HCT116 (cell line): ENCODE measurements at regions not wholly inside any gene's neighbourhood (a gene's known extent, or its start where the extent isn't known, plus 50 kb on each side); places are given as distances from the start of the nearest gene placed in this dataset.

Experiments
- ATAC-seq: fragments of 200-7000 bp; cut with Tn5 transposase; 2 replicates; pipeline ENCODE4 v1.9.1; 2020; ENCODE audit warnings: mild to moderate bottlenecking, moderate library complexity
- BruUV-seq: library from RNA; stranded (reverse); fragments of 400-500 nt; replicated peaks from 2 replicates; lab custom pipeline; 2021; lab: Mats Ljungman, UMichigan
- CTCF ChIA-PET: fragments of 300-600 bp; sonication (Branson Sonifier 250); formaldehyde crosslinking; loops from one replicate; lab custom pipeline; 2021; ENCODE audit warnings: antibody characterized with exemption; lab: Charles Lee
- POLR2A ChIA-PET: fragments of 300-600, 350-600 bp; sonication (Branson Sonifier 250); formaldehyde crosslinking; loops from one replicate; lab custom pipeline; 2021; ENCODE audit warnings: antibody characterized with exemption; lab: Charles Lee
- RAD21 ChIA-PET, 2 experiments: fragments of 300-600 bp; sonication (Branson Sonifier 250); formaldehyde crosslinking; loops; one replicate each; lab custom pipeline; 2023; ENCODE audit warnings: low total read pairs in 2 of 2; ENCODE audit not compliant: uncharacterized antibody in 2 of 2, unreplicated experiment in 2 of 2, low non-redundant PET in 1 of 2; lab: Charles Lee
- DNase-seq: peaks from one replicate; pipeline ENCODE4 v3.0.0-alpha.2; 2010; ENCODE audit warnings: low read depth, low spot score
- H2AFZ ChIP-seq: fragments of 200-600 bp; shearing (Covaris generic), sonication (generic); 2 replicates; pipeline ENCODE4 v1.6.1; 2017; ENCODE audit warnings: low read depth, mixed run types, mixed read lengths, antibody characterized with exemption, low read length; ENCODE audit not compliant: poor library complexity, severe bottlenecking
- H3K27ac ChIP-seq: 2 replicates; pipeline ENCODE4 v1.5.1; 2012; ENCODE audit warnings: low read depth, low read length
- H3K27me3 ChIP-seq: fragments of 200-600 bp; sonication (generic); 2 replicates; pipeline ENCODE4 v1.6.1; 2016; ENCODE audit warnings: mixed run types, low read length, mixed read lengths; ENCODE audit not compliant: insufficient read depth
- H3K36me3 ChIP-seq, 2 experiments: fragments of 200-500 bp in 1 of 2; fragments of 200-600 bp in 1 of 2; sonication (Bioruptor generic) in 1 of 2; sonication (generic) in 1 of 2; 2 replicates each; pipeline versions ENCODE4 v1.5.1 to v1.6.1; 2014 to 2016; ENCODE audit warnings: low read length in 2 of 2, inconsistent platforms in 1 of 2, mixed read lengths in 1 of 2, mixed run types in 1 of 2; ENCODE audit not compliant: insufficient read depth in 2 of 2, control insufficient read depth in 1 of 2
- H3K4me1 ChIP-seq, 2 experiments: fragments of 200-600 bp in 1 of 2; sonication (generic) in 1 of 2; 2 replicates each; pipeline versions ENCODE4 v1.5.1 to v1.6.1; 2012 to 2017; ENCODE audit warnings: low read length in 2 of 2, inconsistent platforms in 1 of 2, mild to moderate bottlenecking in 1 of 2, mixed read lengths in 1 of 2, mixed run types in 1 of 2, moderate library complexity in 1 of 2; ENCODE audit not compliant: insufficient read depth in 2 of 2, control insufficient read depth in 1 of 2
- H3K4me2 ChIP-seq: fragments of 200-600 bp; sonication (generic); 2 replicates; pipeline ENCODE4 v1.6.1; 2017; ENCODE audit warnings: mixed run types, low read length, mixed read lengths
- H3K4me3 ChIP-seq, 2 experiments: fragments of 200-600 bp in 1 of 2; sonication (generic) in 1 of 2; replicated peaks in 1 of 2; 2 replicates each; pipeline ENCODE4 v1.5.1; 2011 to 2016; ENCODE audit warnings: low read length in 2 of 2, control low read depth in 1 of 2, low read depth in 1 of 2, mild to moderate bottlenecking in 1 of 2, mixed read lengths in 1 of 2, mixed run types in 1 of 2
- H3K79me2 ChIP-seq: fragments of 200-600 bp; sonication (generic); 2 replicates; pipeline ENCODE4 v1.6.1; 2017; ENCODE audit warnings: mild to moderate bottlenecking, mixed run types, low read length, moderate library complexity, mixed read lengths; ENCODE audit not compliant: insufficient read depth
- H3K9ac ChIP-seq: fragments of 200-600 bp; sonication (generic); 2 replicates; pipeline ENCODE4 v1.6.1; 2016; ENCODE audit warnings: low read length, mixed read lengths
- H3K9me2 ChIP-seq: fragments of 200-600 bp; sonication (generic), shearing (Covaris generic); 2 replicates; pipeline ENCODE4 v1.6.1; 2017; ENCODE audit warnings: mixed run types, mild to moderate bottlenecking, moderate library complexity; ENCODE audit not compliant: insufficient read depth
- H3K9me3 ChIP-seq, 2 experiments: fragments of 200-500 bp in 1 of 2; fragments of 200-600 bp in 1 of 2; sonication (Bioruptor generic) in 1 of 2; sonication (generic) in 1 of 2; 2 replicates each; pipeline ENCODE4 v1.6.1; 2014 to 2017; ENCODE audit warnings: low read length in 2 of 2, mixed read lengths in 2 of 2, inconsistent platforms in 1 of 2, low read depth in 1 of 2, mild to moderate bottlenecking in 1 of 2, mixed run types in 1 of 2, moderate library complexity in 1 of 2; ENCODE audit not compliant: control insufficient read depth in 1 of 2, insufficient read depth in 1 of 2
- H4K20me1 ChIP-seq: fragments of 200-600 bp; sonication (generic), shearing (Covaris generic); 2 replicates; pipeline ENCODE4 v1.6.1; 2017; ENCODE audit warnings: mixed run types, mild to moderate bottlenecking, moderate library complexity; ENCODE audit not compliant: insufficient read depth
- CBX3 ChIP-seq: IDR thresholded peaks from 2 replicates; pipeline ENCODE4 v1.6.1; 2012; ENCODE audit warnings: low read depth
- CEBPB ChIP-seq: IDR thresholded peaks from 2 replicates; pipeline ENCODE4 v1.6.1; 2012; ENCODE audit warnings: low read depth
- ELF1 ChIP-seq: IDR thresholded peaks from 2 replicates; pipeline ENCODE4 v1.6.1; 2012; ENCODE audit warnings: low read depth, borderline replicate concordance
- JUND ChIP-seq: IDR thresholded peaks from 2 replicates; pipeline ENCODE4 v1.6.1; 2012
- SIN3A ChIP-seq: IDR thresholded peaks from 2 replicates; pipeline ENCODE4 v1.6.1; 2012; ENCODE audit warnings: low read depth
- SRF ChIP-seq: IDR thresholded peaks from 2 replicates; pipeline ENCODE4 v1.6.1; 2012; ENCODE audit warnings: low read depth
- YY1 ChIP-seq: IDR thresholded peaks from 2 replicates; pipeline ENCODE4 v1.6.1; 2011; ENCODE audit warnings: low read length, low read depth, moderate library complexity, mild to moderate bottlenecking; ENCODE audit not compliant: insufficient replicate concordance; ENCODE audit errors: extremely low read depth
- ZFX ChIP-seq: fragments of 450-650 bp; IDR thresholded peaks from 2 replicates; pipeline ENCODE4 v1.6.1; 2017
- intact Hi-C: fragments of 100-400 bp; cut with micrococcal nuclease; formaldehyde crosslinking; loops from 2 replicates; pipeline ENCODE4 v1.10.0; 2022
- TF ChIP-seq, protein P1 (sequence below), 3 experiments: fragments of 200-600 bp in 1 of 3; sonication (generic) in 1 of 3; IDR thresholded peaks in 2 of 3; conservative IDR thresholded peaks in 1 of 3; 2 replicates each; pipeline ENCODE4 v1.5.1; 2012 to 2017; ENCODE audit warnings: low read depth in 2 of 3, low read length in 2 of 3, antibody characterized with exemption in 1 of 3, borderline replicate concordance in 1 of 3, control low read depth in 1 of 3, mild to moderate bottlenecking in 1 of 3, mixed read lengths in 1 of 3, mixed run types in 1 of 3, moderate library complexity in 1 of 3; ENCODE audit not compliant: insufficient read depth in 1 of 3
- TF ChIP-seq, protein P2 (sequence below): IDR thresholded peaks from 2 replicates; pipeline ENCODE4 v1.6.1; 2011; ENCODE audit warnings: mild to moderate bottlenecking, low read length, moderate library complexity; ENCODE audit not compliant: insufficient replicate concordance; ENCODE audit errors: extremely low read depth
- TF ChIP-seq, protein P3 (sequence below): IDR thresholded peaks from 2 replicates; pipeline ENCODE4 v1.6.1; 2012; ENCODE audit warnings: low read depth
- TF ChIP-seq, protein P4 (sequence below): IDR thresholded peaks from 2 replicates; pipeline ENCODE4 v1.6.1; 2012

DNA sequence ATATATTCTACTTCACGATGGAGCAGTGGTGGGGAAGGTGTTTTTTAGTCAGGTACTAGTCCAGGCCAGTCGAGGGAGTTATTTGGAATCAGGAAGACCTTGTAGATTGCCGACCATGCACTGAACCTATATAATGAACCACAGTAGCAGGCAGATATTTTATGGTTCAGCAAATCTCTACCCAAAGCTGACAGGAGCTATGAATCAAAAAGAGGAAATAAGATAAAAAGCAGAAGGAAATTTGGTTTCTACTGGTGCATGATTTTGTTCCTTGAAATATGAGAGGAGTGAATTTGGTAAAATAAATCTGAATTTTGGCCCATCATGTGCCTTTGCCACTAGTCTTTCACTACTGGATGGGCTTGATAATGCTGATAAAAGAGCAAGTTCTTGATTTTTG, 924.3 kb upstream of the DIAPH2 start:
- Histone ChIP-seq H3K79me2 (no peaks in the 10 kb centered on the region), H3K4me2 (no peak overlapping the region), H3K27ac (no peak overlapping the region), H4K20me1 (no peaks in the 10 kb centered on the region), H3K9me2 (no peaks in the 10 kb centered on the region), H2AFZ (no peak overlapping the region), H3K9me3 (no peaks in the 10 kb centered on the region), H3K36me3 (no peaks in the 10 kb centered on the region), H3K9ac (no peak overlapping the region)
- BruUV-seq = no TSS peak
- POLR2A ChIA-PET = no interaction called here
- intact Hi-C loops = no loop called here
- CTCF ChIA-PET = no interaction called here
- DNase-seq (no peak), ATAC-seq (no peak)
- RAD21 ChIA-PET = no interaction called here
- TF ChIP-seq CBX3 = no peak
- TF ChIP-seq, protein P1, sequence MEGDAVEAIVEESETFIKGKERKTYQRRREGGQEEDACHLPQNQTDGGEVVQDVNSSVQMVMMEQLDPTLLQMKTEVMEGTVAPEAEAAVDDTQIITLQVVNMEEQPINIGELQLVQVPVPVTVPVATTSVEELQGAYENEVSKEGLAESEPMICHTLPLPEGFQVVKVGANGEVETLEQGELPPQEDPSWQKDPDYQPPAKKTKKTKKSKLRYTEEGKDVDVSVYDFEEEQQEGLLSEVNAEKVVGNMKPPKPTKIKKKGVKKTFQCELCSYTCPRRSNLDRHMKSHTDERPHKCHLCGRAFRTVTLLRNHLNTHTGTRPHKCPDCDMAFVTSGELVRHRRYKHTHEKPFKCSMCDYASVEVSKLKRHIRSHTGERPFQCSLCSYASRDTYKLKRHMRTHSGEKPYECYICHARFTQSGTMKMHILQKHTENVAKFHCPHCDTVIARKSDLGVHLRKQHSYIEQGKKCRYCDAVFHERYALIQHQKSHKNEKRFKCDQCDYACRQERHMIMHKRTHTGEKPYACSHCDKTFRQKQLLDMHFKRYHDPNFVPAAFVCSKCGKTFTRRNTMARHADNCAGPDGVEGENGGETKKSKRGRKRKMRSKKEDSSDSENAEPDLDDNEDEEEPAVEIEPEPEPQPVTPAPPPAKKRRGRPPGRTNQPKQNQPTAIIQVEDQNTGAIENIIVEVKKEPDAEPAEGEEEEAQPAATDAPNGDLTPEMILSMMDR (IDR thresholded peaks at IDR 0.05 in 2 of 3, conservative IDR thresholded peaks at IDR 0.05 in 1 of 3; ENCODE audit: borderline replicate concordance in 1 of 3, insufficient read depth in 1 of 3, low read depth in 2 of 3, low read length in 2 of 3) = no peak
- no peak for TF ChIP-seq ELF1
- TF ChIP-seq, protein P2, sequence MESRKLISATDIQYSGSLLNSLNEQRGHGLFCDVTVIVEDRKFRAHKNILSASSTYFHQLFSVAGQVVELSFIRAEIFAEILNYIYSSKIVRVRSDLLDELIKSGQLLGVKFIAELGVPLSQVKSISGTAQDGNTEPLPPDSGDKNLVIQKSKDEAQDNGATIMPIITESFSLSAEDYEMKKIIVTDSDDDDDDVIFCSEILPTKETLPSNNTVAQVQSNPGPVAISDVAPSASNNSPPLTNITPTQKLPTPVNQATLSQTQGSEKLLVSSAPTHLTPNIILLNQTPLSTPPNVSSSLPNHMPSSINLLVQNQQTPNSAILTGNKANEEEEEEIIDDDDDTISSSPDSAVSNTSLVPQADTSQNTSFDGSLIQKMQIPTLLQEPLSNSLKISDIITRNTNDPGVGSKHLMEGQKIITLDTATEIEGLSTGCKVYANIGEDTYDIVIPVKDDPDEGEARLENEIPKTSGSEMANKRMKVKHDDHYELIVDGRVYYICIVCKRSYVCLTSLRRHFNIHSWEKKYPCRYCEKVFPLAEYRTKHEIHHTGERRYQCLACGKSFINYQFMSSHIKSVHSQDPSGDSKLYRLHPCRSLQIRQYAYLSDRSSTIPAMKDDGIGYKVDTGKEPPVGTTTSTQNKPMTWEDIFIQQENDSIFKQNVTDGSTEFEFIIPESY = no peak
- TF ChIP-seq, all 23 proteins: peak for 0
- H3K27me3 ChIP-seq = no peaks in the 10 kb centered on the region
- no peak overlapping the region for H3K4me3 ChIP-seq
- H3K4me1 ChIP-seq = no peaks in the 10 kb centered on the region

DNA sequence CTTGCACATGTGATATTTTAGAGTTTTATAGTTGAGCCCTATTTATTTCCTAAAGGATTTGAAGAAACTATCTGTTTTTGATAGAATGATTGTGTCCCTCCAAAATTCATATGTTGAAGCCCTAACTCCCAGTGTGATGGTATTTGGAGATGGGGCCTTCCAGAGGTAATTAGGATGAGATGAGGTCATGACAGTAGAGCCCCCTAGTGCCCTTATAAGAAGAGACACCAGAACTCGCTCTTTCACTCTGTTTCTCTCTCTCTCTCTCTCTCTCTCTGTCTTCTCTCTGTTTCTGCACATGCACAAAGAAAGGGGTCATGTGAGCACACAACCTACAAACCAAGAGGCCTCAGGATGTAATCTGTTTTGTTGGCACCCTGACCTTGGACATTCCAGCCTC, 921.9 kb upstream of the DIAPH2 start:
- TF ChIP-seq SIN3A (no peak), YY1 (no peak), CEBPB (no peak), ZFX (no peak), SRF (no peak), JUND (no peak)
- TF ChIP-seq, protein P3, sequence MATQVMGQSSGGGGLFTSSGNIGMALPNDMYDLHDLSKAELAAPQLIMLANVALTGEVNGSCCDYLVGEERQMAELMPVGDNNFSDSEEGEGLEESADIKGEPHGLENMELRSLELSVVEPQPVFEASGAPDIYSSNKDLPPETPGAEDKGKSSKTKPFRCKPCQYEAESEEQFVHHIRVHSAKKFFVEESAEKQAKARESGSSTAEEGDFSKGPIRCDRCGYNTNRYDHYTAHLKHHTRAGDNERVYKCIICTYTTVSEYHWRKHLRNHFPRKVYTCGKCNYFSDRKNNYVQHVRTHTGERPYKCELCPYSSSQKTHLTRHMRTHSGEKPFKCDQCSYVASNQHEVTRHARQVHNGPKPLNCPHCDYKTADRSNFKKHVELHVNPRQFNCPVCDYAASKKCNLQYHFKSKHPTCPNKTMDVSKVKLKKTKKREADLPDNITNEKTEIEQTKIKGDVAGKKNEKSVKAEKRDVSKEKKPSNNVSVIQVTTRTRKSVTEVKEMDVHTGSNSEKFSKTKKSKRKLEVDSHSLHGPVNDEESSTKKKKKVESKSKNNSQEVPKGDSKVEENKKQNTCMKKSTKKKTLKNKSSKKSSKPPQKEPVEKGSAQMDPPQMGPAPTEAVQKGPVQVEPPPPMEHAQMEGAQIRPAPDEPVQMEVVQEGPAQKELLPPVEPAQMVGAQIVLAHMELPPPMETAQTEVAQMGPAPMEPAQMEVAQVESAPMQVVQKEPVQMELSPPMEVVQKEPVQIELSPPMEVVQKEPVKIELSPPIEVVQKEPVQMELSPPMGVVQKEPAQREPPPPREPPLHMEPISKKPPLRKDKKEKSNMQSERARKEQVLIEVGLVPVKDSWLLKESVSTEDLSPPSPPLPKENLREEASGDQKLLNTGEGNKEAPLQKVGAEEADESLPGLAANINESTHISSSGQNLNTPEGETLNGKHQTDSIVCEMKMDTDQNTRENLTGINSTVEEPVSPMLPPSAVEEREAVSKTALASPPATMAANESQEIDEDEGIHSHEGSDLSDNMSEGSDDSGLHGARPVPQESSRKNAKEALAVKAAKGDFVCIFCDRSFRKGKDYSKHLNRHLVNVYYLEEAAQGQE = no peak
- TF ChIP-seq, protein P4, sequence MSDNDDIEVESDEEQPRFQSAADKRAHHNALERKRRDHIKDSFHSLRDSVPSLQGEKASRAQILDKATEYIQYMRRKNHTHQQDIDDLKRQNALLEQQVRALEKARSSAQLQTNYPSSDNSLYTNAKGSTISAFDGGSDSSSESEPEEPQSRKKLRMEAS = no peak
- CTCF ChIA-PET = no interaction called here
- DNase-seq = no peak

More for the DNA sequence above, 921.9 kb upstream of the DIAPH2 start:
- H3K36me3 ChIP-seq = no peaks in the 10 kb centered on the region
- H2AFZ ChIP-seq = no peak overlapping the region
- no peaks in the 10 kb centered on the region for H3K79me2 ChIP-seq
- no peak for ATAC-seq
- ChIA-PET POLR2A (no interaction called here), RAD21 (no interaction called here)
- intact Hi-C loops = no loop called here
- H3K4me2 ChIP-seq = no peak overlapping the region
- H3K9ac ChIP-seq = no peak overlapping the region
- no TSS peak for BruUV-seq
- no peaks in the 10 kb centered on the region for H3K9me3 ChIP-seq
- H4K20me1 ChIP-seq = no peaks in the 10 kb centered on the region
- no peaks in the 10 kb centered on the region for H3K9me2 ChIP-seq
- H3K27me3 ChIP-seq = no peaks in the 10 kb centered on the region
- no peak overlapping the region for H3K27ac ChIP-seq
- no peak overlapping the region for H3K4me3 ChIP-seq
- H3K4me1 ChIP-seq = no peaks in the 10 kb centered on the region
